22Rv1 (cell line): ENCODE measurements at regions not wholly inside any gene's neighbourhood (a gene's known extent, or its start where the extent isn't known, plus 50 kb on each side); places are given as distances from the start of the nearest gene placed in this dataset.

Experiments used
- ZFX ChIP-seq: fragments of 450-650 bp; IDR thresholded peaks from 2 replicates; pipeline ENCODE4 v1.6.1; 2017; ENCODE audit warnings: antibody characterized with exemption, borderline replicate concordance
- TF ChIP-seq, protein P1 (sequence below): fragments of 450-650 bp; IDR thresholded peaks from 2 replicates; pipeline ENCODE4 v1.5.1; 2017; ENCODE audit warnings: mild to moderate bottlenecking

DNA sequence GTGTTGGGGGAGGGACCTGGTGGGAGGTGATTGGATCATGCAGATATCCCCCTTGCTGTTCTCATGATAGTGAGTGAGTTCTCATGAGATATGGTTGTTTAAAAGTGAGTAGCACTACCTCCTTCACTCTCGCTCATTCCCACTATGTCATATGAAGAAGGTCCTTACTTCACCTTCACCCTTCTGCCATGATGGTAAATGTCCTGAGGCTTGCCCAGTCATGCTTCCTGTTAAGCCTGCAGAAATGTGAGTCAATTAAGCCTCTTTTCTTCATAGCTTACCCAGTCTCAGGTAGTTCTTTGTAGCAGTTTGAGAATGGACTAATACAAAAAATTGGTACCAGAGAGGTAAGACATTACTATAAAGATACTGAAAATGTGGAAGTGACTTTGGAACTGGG lies 425.9 kb downstream of the HTR1B start:
- TF ChIP-seq, protein P1, sequence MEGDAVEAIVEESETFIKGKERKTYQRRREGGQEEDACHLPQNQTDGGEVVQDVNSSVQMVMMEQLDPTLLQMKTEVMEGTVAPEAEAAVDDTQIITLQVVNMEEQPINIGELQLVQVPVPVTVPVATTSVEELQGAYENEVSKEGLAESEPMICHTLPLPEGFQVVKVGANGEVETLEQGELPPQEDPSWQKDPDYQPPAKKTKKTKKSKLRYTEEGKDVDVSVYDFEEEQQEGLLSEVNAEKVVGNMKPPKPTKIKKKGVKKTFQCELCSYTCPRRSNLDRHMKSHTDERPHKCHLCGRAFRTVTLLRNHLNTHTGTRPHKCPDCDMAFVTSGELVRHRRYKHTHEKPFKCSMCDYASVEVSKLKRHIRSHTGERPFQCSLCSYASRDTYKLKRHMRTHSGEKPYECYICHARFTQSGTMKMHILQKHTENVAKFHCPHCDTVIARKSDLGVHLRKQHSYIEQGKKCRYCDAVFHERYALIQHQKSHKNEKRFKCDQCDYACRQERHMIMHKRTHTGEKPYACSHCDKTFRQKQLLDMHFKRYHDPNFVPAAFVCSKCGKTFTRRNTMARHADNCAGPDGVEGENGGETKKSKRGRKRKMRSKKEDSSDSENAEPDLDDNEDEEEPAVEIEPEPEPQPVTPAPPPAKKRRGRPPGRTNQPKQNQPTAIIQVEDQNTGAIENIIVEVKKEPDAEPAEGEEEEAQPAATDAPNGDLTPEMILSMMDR: no peak
- TF ChIP-seq ZFX: no peak
